SK-N-SH treated with all-trans-retinoic acid at 6 μM for 48 hours (cell line): ENCODE measurements at regions not wholly inside any gene's neighbourhood (a gene's known extent, or its start where the extent isn't known, plus 50 kb on each side); places are given as distances from the start of the nearest gene placed in this dataset.

Source experiments
- PATZ1 ChIP-seq: fragments of 250-450 bp; sonication (Bioruptor Pico); IDR thresholded peaks from 2 replicates; pipeline ENCODE4 v1.8.0; 2020; ENCODE audit warnings: mild to moderate bottlenecking, moderate library complexity, borderline replicate concordance
- SNAI2 ChIP-seq: fragments of 250-450 bp; sonication (Bioruptor Pico); IDR thresholded peaks from 2 replicates; pipeline ENCODE4 v1.5.0; 2020; ENCODE audit warnings: mild to moderate bottlenecking, moderate library complexity
- ZC3H10 ChIP-seq: fragments of 250-450 bp; sonication (Bioruptor Pico); IDR thresholded peaks from 2 replicates; pipeline ENCODE4 v1.5.1; 2021; ENCODE audit warnings: mild to moderate bottlenecking, moderate library complexity
- ZNF8 ChIP-seq: fragments of 450-650 bp; formaldehyde crosslinking; IDR thresholded peaks from 2 replicates; pipeline ENCODE4 v1.5.0; 2020; ENCODE audit warnings: mild to moderate bottlenecking, moderate library complexity

GRCh38 chr17:62162898-62163297 lies 97.8 kb upstream of the MED13 start:
- no peak for TF ChIP-seq PATZ1 (CRISPR knock-in tag)
- TF ChIP-seq ZC3H10 (CRISPR knock-in tag): no peak
- TF ChIP-seq SNAI2: peak; percentile 76; the same call in 1 of the 2 replicates
- no peak for TF ChIP-seq ZNF8
